Posterior cingulate gyrus (tissue), 11 donors: ENCODE measurements at regions not wholly inside any gene's neighbourhood (a gene's known extent, or its start where the extent isn't known, plus 50 kb on each side); places are given as distances from the start of the nearest gene placed in this dataset.
A peak's percentile ranks its signal among the peaks of the same experiment; 100 is the strongest.
"Not testable (repeated sequence)": the region's sequence is repeated elsewhere in the genome, so short reads cannot be mapped to it uniquely, and the experiment has no call there.

ENCODE experiments used
- DNase-seq, 10 donors: peaks; one replicate each; pipeline versions ENCODE4 v3.0.0 to v3.0.0-alpha.2; 2020 to 2021; ENCODE audit warnings: mixed read lengths in 3 of 10
- intact Hi-C: fragments of 100-400 bp; cut with DNase I; formaldehyde crosslinking; loops from one replicate; pipeline ENCODE4 v1.15.1; 2023

GRCh38 chr14:106802413-106803364 lies 1276.3 kb downstream of the TMEM121 start:
- no peak for DNase-seq
- intact Hi-C loops: no loop called here

GRCh38 chr14:106803379-106803778 lies 1277.0 kb downstream of the TMEM121 start:
- intact Hi-C loops: no loop called here
- no peak for DNase-seq

- DNase-seq: no peak
- intact Hi-C loops: no loop called here
Measured at GRCh38 chr14:106807493-106807892, 1281.1 kb downstream of the TMEM121 start.

- no peak for DNase-seq
- intact Hi-C loops: no loop called here
Measured at GRCh38 chr14:106808458-106808857, 1282.1 kb downstream of the TMEM121 start.

- DNase-seq: no peak
- intact Hi-C loops: no loop called here
Measured at GRCh38 chr14:106808907-106809306, 1282.5 kb downstream of the TMEM121 start.

- intact Hi-C loops: no loop called here
- no peak for DNase-seq
Measured at GRCh38 chr14:106809615-106810014, 1283.2 kb downstream of the TMEM121 start.

- DNase-seq, intact Hi-C loops: not testable (repeated sequence)
Measured at GRCh38 chr14:106810168-106810567, 1283.8 kb downstream of the TMEM121 start.

GRCh38 chr14:106811162-106811561 lies 1284.8 kb downstream of the TMEM121 start:
- intact Hi-C loops: no loop called here
- no peak for DNase-seq

GRCh38 chr14:106812788-106813476 lies 1286.5 kb downstream of the TMEM121 start:
- intact Hi-C loops: no loop called here
- peak in 1 of 10 donors; percentile 72 for DNase-seq

- intact Hi-C loops: no loop called here
- DNase-seq: no peak
Measured at GRCh38 chr14:106813477-106813823, 1287.1 kb downstream of the TMEM121 start.

GRCh38 chr14:106820119-106820518 lies 1293.7 kb downstream of the TMEM121 start:
- intact Hi-C loops: no loop called here
- no peak for DNase-seq

- intact Hi-C loops: no loop called here
- no peak for DNase-seq
Measured at GRCh38 chr14:106821119-106821518, 1294.7 kb downstream of the TMEM121 start.

- intact Hi-C loops: no loop called here
- DNase-seq: no peak
Measured at GRCh38 chr14:106822905-106823304, 1296.5 kb downstream of the TMEM121 start.

GRCh38 chr14:106823552-106823951 lies 1297.2 kb downstream of the TMEM121 start:
- intact Hi-C loops: no loop called here
- DNase-seq: no peak

GRCh38 chr14:106826833-106827369 lies 1300.5 kb downstream of the TMEM121 start:
- DNase-seq: no peak
- intact Hi-C loops: no loop called here

GRCh38 chr14:106831322-106831720 lies 1304.9 kb downstream of the TMEM121 start:
- peak in 1 of 10 donors; percentile 54 for DNase-seq
- intact Hi-C loops: no loop called here

- no peak for DNase-seq
Measured at GRCh38 chr14:106837870-106838269, 1311.5 kb downstream of the TMEM121 start.

GRCh38 chr14:106838991-106839769 lies 1312.8 kb downstream of the TMEM121 start:
- intact Hi-C loops: no loop called here
- DNase-seq: peak in 2 of 10 donors; percentile 59 to 72

More at GRCh38 chr14:106837870-106838269, 1311.5 kb downstream of the TMEM121 start:
- intact Hi-C loops: no loop called here

- intact Hi-C loops: no loop called here
- no peak for DNase-seq
Measured at GRCh38 chr14:106840258-106840657, 1313.9 kb downstream of the TMEM121 start.

- intact Hi-C loops: no loop called here
- no peak for DNase-seq
Measured at GRCh38 chr14:106840991-106841390, 1314.6 kb downstream of the TMEM121 start.

GRCh38 chr14:106841701-106842100 lies 1315.3 kb downstream of the TMEM121 start:
- DNase-seq: peak in 1 of 10 donors; percentile 27
- intact Hi-C loops: no loop called here
